ENCODE measurements at regions not wholly inside any gene's neighbourhood (a gene's known extent, or its start where the extent isn't known, plus 50 kb on each side); places are given as distances from the start of the nearest gene placed in this dataset.

DNA sequence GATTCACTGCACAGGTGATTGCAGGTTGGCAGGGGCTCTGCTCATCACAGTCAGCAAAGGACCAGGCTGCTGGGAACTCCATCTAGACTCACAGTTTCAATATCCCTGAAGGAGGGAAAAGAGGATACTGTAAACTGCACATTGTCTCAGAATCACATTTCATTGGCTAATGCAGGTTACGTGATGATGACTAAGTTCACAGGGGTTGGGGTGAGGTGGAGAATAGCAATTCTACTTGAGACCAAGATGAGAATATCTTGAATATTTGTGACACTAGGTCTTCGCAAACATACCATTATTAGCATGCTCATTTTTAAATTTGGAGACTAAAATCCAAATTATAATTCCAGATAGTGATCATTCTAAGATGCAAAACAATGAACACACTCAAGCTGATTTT, 208.5 kb upstream of the CITED2 start:
- no peak overlapping the region for H3K4me3 ChIP-seq (ENCODE audit: low read length)
- no peaks in the 10 kb centered on the region for H3K9me2 ChIP-seq (replicated peaks; ENCODE audit: insufficient read depth, low read length)
- H3K36me3 ChIP-seq (replicated peaks; ENCODE audit: insufficient read depth, low read length), result no peaks in the 10 kb centered on the region
- peaks cover 16% of the 10 kb centered on the region for H3F3A ChIP-seq (ENCODE audit: insufficient read depth, low read length)
- no peak for DNase-seq
- no peaks in the 10 kb centered on the region for H3K27me3 ChIP-seq (replicated peaks; ENCODE audit: insufficient read depth, low read length)
- H3K27ac ChIP-seq (ENCODE audit: low read length), result no peak overlapping the region
- H3K9me3 ChIP-seq (replicated peaks; ENCODE audit: insufficient read depth, low read length), result no peaks in the 10 kb centered on the region
- no peak overlapping the region for H3K9ac ChIP-seq (ENCODE audit: low read length)
- H3K79me2 ChIP-seq (ENCODE audit: low read length), result no peaks in the 10 kb centered on the region
- no peak overlapping the region for H3K4me2 ChIP-seq (ENCODE audit: low read depth, low read length)
- no peak for TF ChIP-seq EZH2 (optimal IDR thresholded peaks at IDR 0.05; ENCODE audit: low read depth, low read length)
- TF ChIP-seq EZH2phosphoT487 (IDR thresholded peaks at IDR 0.05; ENCODE audit: low read length), result no peak
- no peak for TF ChIP-seq CTCF (IDR thresholded peaks at IDR 0.05; ENCODE audit: low read length)
- no peaks in the 10 kb centered on the region for H4K20me1 ChIP-seq (ENCODE audit: insufficient read depth, low read length)
- peaks cover 22% of the 10 kb centered on the region for H3K4me1 ChIP-seq (ENCODE audit: low read length)
- H2AFZ ChIP-seq (ENCODE audit: low read length), result no peak overlapping the region

- Histone ChIP-seq H3K27ac (ENCODE audit: low read length) (peak overlapping the region; percentile 87), H3K79me2 (ENCODE audit: low read length) (no peaks in the 10 kb centered on the region), H3K4me1 (ENCODE audit: low read length) (peaks cover 22% of the 10 kb centered on the region), H3K36me3 (replicated peaks; ENCODE audit: insufficient read depth, low read length) (no peaks in the 10 kb centered on the region), H4K20me1 (ENCODE audit: insufficient read depth, low read length) (no peaks in the 10 kb centered on the region), H3K27me3 (replicated peaks; ENCODE audit: insufficient read depth, low read length) (no peaks in the 10 kb centered on the region), H3K4me2 (ENCODE audit: low read depth, low read length) (peak overlapping the region; percentile 92), H2AFZ (ENCODE audit: low read length) (peak overlapping the region; percentile 71), H3K9ac (ENCODE audit: low read length) (peak overlapping the region; percentile 46; the same call in 1 of the 2 replicates), H3F3A (ENCODE audit: insufficient read depth, low read length) (peaks cover 16% of the 10 kb centered on the region), H3K9me2 (replicated peaks; ENCODE audit: insufficient read depth, low read length) (no peaks in the 10 kb centered on the region), H3K4me3 (ENCODE audit: low read length) (peak overlapping the region; percentile 28; the same call in 1 of the 2 replicates), H3K9me3 (replicated peaks; ENCODE audit: insufficient read depth, low read length) (no peaks in the 10 kb centered on the region)
- no peak for TF ChIP-seq EZH2 (optimal IDR thresholded peaks at IDR 0.05; ENCODE audit: low read depth, low read length)
- TF ChIP-seq EZH2phosphoT487 (IDR thresholded peaks at IDR 0.05; ENCODE audit: low read length), result no peak
- no peak for TF ChIP-seq CTCF (IDR thresholded peaks at IDR 0.05; ENCODE audit: low read length)
- DNase-seq, result no peak
Observed at GRCh38 chr6:139581485-139581865, 207.0 kb upstream of the CITED2 start.

GRCh38 chr6:139580592-139581484, 206.4 kb upstream of the CITED2 start:
- Histone ChIP-seq H4K20me1 (ENCODE audit: insufficient read depth, low read length) (no peaks in the 10 kb centered on the region), H3K4me1 (ENCODE audit: low read length) (peaks cover 22% of the 10 kb centered on the region), H3K36me3 (replicated peaks; ENCODE audit: insufficient read depth, low read length) (no peaks in the 10 kb centered on the region), H3K27ac (ENCODE audit: low read length) (peak overlapping the region; percentile 87), H3K27me3 (replicated peaks; ENCODE audit: insufficient read depth, low read length) (no peaks in the 10 kb centered on the region), H3K4me3 (ENCODE audit: low read length) (peak overlapping the region; percentile 28), H3K9me3 (replicated peaks; ENCODE audit: insufficient read depth, low read length) (no peaks in the 10 kb centered on the region), H3K9ac (ENCODE audit: low read length) (peak overlapping the region; percentile 46), H3F3A (ENCODE audit: insufficient read depth, low read length) (peaks cover 16% of the 10 kb centered on the region), H3K9me2 (replicated peaks; ENCODE audit: insufficient read depth, low read length) (no peaks in the 10 kb centered on the region), H3K4me2 (ENCODE audit: low read depth, low read length) (peak overlapping the region; percentile 92), H2AFZ (ENCODE audit: low read length) (peak overlapping the region; percentile 71), H3K79me2 (ENCODE audit: low read length) (no peaks in the 10 kb centered on the region)
- peak; percentile 90 for DNase-seq
- TF ChIP-seq CTCF (IDR thresholded peaks at IDR 0.05; ENCODE audit: low read length) (no peak), EZH2 (optimal IDR thresholded peaks at IDR 0.05; ENCODE audit: low read depth, low read length) (no peak), EZH2phosphoT487 (IDR thresholded peaks at IDR 0.05; ENCODE audit: low read length) (no peak)
